Thymus (tissue), 11 donors: ENCODE measurements at regions not wholly inside any gene's neighbourhood (a gene's known extent, or its start where the extent isn't known, plus 50 kb on each side); places are given as distances from the start of the nearest gene placed in this dataset.

ENCODE experiments used
- DNase-seq, 9 donors: peaks; one replicate each; pipeline ENCODE4 v3.0.0-alpha.2; 2013; ENCODE audit warnings: low spot score in 9 of 9, low read depth in 6 of 9, missing footprints in 1 of 9
- H3K27ac ChIP-seq, 2 donors: one replicate each; pipeline ENCODE4 v1.5.1; 2013; ENCODE audit warnings: control low read depth in 1 of 2, low read depth in 1 of 2, low read length in 1 of 2, mild to moderate bottlenecking in 1 of 2, moderate library complexity in 1 of 2
- H3K27me3 ChIP-seq, 2 donors: one replicate each; pipeline ENCODE4 v1.5.1; 2013; ENCODE audit warnings: low read length in 1 of 2; ENCODE audit not compliant: control insufficient read depth in 2 of 2, insufficient read depth in 1 of 2
- H3K36me3 ChIP-seq, 2 donors: one replicate each; pipeline ENCODE4 v1.5.1; 2013; ENCODE audit warnings: low read length in 1 of 2, mild to moderate bottlenecking in 1 of 2, moderate library complexity in 1 of 2; ENCODE audit not compliant: control insufficient read depth in 2 of 2, insufficient read depth in 2 of 2
- H3K4me1 ChIP-seq, 2 donors: one replicate each; pipeline ENCODE4 v1.5.1; 2013; ENCODE audit warnings: low read length in 2 of 2; ENCODE audit not compliant: control insufficient read depth in 2 of 2, insufficient read depth in 2 of 2
- H3K4me3 ChIP-seq, 2 donors: one replicate each; pipeline ENCODE4 v1.5.1; 2013; ENCODE audit warnings: low read length in 2 of 2, control low read depth in 1 of 2, mild to moderate bottlenecking in 1 of 2
- H3K9me3 ChIP-seq, 2 donors: one replicate each; pipeline ENCODE4 v1.5.1; 2013; ENCODE audit warnings: low read length in 1 of 2, mild to moderate bottlenecking in 1 of 2; ENCODE audit not compliant: control insufficient read depth in 2 of 2, insufficient read depth in 1 of 2
- WGBS: extraction: QIAGEN DNeasy Blood & Tissue Kit; methylation state at CpG from one replicate; pipeline ENCODE4 v1.1.7; 2013; 5-methylcytosine and 5-hydroxymethylcytosine counted together
- donor health status: healthy.

DNA sequence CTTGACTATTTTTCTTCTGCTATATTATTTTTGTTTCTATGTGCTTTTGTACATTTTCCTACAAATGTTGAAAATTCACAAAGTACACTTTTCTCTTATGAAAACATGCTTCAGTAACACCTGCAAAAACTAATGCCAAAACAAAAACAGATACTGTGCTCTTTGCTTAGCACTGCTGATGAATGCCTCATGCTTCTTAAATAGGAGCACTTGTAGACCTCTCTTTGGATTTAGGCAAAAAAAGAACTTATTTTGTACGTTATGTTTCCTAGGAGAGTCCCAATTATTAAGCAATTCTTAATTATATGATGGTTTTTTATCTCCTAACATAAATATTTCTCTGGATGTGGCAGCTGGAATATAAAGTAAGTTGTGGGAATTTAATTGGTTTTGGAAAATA is 285.0 kb upstream of the ARSJ start:
- Histone ChIP-seq H3K9me3 (no peaks in the 10 kb centered on the region), H3K27me3 (no peaks in the 10 kb centered on the region), H3K4me1 (no peaks in the 10 kb centered on the region), H3K27ac (no peak overlapping the region), H3K36me3 (no peaks in the 10 kb centered on the region), H3K4me3 (no peak overlapping the region)
- DNase-seq = no peak
- WGBS = 79% methylated on average over 1 of the region's 1 CpG

DNA sequence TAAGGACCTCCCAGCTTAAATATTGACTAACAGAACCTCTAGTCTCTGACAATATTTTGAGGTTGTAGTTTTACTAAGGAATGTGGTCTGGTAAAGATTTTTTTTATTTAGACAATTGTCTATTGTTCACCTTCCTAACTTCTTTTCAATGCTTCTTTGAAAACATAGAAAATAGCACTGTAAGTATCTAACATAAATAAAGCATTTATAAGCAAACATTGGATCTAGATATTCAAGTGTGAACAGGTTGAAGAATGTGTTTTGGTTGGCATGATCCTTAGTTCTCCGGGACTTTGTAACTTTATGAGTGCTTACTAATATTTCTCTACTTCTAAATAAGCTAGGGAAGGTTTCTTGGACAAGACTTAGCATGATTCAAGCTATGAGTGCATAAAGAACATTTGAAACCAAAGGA is 285.4 kb upstream of the ARSJ start:
- Histone ChIP-seq H3K9me3 (no peaks in the 10 kb centered on the region), H3K4me3 (no peak overlapping the region), H3K27ac (no peak overlapping the region), H3K36me3 (no peaks in the 10 kb centered on the region), H3K27me3 (no peaks in the 10 kb centered on the region), H3K4me1 (no peaks in the 10 kb centered on the region)
- 85% methylated on average over 1 of the region's 1 CpG for WGBS
- no peak for DNase-seq

DNA sequence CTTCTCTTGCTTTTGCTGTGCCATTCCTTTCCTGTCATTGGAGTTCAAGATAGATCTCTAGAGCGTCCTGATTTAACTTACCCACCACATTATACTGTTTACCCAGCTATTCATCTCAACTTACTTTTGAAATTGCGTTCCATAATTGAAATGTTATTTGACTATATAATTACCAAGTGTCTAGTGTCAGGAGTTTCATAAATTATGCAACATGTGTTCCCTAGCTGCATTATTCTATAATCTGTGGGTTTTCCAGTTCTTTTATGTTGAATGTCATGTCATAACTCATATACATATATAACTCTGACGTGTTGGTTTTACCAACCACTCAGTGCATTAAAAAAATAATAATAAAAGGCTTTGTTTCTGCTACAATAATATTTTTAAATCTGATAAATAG is 285.9 kb upstream of the ARSJ start:
- DNase-seq = no peak
- H3K36me3 ChIP-seq = no peaks in the 10 kb centered on the region
- WGBS = 85% methylated on average over 3 of the region's 3 CpGs
- H3K9me3 ChIP-seq = no peaks in the 10 kb centered on the region
- H3K4me3 ChIP-seq = no peak overlapping the region
- no peaks in the 10 kb centered on the region for H3K4me1 ChIP-seq
- no peak overlapping the region for H3K27ac ChIP-seq
- H3K27me3 ChIP-seq = no peaks in the 10 kb centered on the region

DNA sequence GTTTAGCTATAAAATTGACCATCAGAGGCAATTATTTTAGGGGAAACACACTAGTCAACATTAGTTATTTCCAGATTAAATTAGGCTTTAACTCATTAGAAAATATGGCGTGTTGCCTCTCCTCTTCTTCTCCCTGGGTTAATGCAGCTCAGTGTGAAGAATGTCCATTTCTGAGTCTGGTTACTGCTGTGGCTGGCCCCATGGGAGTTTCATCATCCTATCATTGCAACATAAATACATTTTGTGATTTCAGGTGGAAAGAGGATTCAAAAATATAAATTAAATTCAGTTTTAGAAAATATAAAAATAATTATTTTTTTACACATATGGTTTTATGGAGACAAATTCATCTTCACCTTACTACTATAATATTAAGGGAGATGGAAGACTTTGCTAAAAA is 288.5 kb upstream of the ARSJ start:
- Histone ChIP-seq H3K27me3 (no peaks in the 10 kb centered on the region), H3K4me3 (no peak overlapping the region), H3K27ac (no peak overlapping the region), H3K9me3 (no peaks in the 10 kb centered on the region), H3K36me3 (no peaks in the 10 kb centered on the region), H3K4me1 (no peaks in the 10 kb centered on the region)
- no peak for DNase-seq
- WGBS = 98% methylated on average over 1 of the region's 1 CpG

DNA sequence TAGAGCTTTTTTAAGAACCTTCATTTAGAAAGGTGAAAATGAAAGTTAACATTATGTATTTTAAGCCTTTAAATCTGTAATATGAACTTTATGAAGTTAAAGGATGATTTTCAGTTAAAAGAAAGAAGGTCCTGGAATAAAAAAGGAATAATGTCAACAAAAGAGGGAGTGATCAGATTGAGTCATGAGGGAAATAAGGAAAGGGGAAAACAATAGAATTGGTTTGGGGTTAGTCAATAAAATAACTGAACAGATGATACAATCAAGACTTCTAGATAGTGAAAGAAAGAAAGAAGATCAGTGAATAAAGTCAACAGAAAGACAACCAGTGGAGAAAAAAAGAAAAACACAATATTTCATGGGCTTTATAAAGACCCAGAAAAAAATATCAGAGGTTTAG is 291.6 kb upstream of the ARSJ start:
- Histone ChIP-seq H3K27me3 (no peaks in the 10 kb centered on the region), H3K36me3 (no peaks in the 10 kb centered on the region), H3K4me3 (no peak overlapping the region), H3K27ac (no peak overlapping the region), H3K9me3 (no peaks in the 10 kb centered on the region), H3K4me1 (no peaks in the 10 kb centered on the region)
- no peak for DNase-seq

DNA sequence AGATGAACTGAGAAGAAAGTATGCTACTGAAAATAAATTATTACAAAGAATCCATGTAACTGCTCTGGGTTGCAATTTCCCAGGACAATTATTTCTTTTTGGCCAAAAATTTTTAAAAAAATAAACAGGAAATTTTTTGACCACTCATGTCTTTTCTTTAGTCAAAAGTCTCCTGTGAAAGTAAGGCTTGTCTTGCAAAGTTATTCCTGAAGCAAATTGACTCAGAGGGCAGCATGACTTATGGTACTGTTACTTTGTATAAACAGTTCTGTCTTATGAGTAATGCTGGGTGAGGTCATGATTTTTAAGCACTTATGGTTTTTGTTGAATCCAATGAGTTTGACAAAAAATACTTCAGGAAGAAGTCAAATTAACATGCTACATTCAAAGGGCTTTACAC is 292.8 kb upstream of the ARSJ start:
- no peak for DNase-seq
- H3K27me3 ChIP-seq = no peaks in the 10 kb centered on the region
- no peaks in the 10 kb centered on the region for H3K36me3 ChIP-seq
- H3K27ac ChIP-seq = no peak overlapping the region
- H3K4me3 ChIP-seq = no peak overlapping the region
- no peaks in the 10 kb centered on the region for H3K9me3 ChIP-seq
- no peaks in the 10 kb centered on the region for H3K4me1 ChIP-seq

DNA sequence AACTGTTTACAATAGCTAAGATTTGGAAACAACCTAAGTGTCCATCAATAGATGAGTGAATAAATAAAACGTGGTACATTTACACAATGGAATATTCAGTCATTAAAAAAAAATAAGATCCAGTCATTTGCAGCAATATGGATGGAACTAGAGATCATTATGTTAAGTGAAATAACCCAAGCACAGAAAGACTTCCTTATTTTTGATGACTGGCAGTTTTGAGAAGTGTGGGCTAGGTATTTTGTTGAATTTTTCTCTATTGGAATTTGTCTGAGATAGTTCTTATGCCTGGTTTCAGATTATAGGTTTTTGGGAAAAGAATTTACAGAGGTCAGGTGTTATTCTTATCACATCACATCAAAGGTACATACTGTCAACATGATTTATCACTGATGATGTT is 293.8 kb upstream of the ARSJ start:
- no peaks in the 10 kb centered on the region for H3K36me3 ChIP-seq
- H3K9me3 ChIP-seq = no peaks in the 10 kb centered on the region
- WGBS = 16% methylated on average over 1 of the region's 1 CpG
- DNase-seq = no peak
- H3K4me3 ChIP-seq = no peak overlapping the region
- no peaks in the 10 kb centered on the region for H3K4me1 ChIP-seq
- no peaks in the 10 kb centered on the region for H3K27me3 ChIP-seq
- H3K27ac ChIP-seq = no peak overlapping the region

DNA sequence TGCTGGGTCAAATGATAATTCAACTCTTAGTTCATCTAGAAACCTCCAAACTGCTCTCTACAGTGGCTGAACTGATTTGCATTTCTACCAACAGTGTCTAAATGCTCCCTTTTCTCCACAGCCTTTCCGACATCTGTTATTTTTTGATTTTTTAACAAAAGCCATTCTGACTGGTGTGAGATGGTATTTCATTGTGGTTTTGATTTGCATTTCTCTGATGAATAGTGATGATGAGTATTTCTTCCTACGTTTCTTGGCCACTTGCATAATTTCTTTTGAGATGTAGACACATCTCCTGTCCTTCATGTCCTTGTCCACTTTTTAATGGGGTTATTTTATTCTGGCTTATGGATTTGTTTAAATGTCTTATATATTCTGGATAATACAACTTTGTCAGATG is 298.2 kb upstream of the ARSJ start:
- H3K4me3 ChIP-seq = no peak overlapping the region
- DNase-seq = no peak
- WGBS = 92% methylated on average over 2 of the region's 2 CpGs

DNA sequence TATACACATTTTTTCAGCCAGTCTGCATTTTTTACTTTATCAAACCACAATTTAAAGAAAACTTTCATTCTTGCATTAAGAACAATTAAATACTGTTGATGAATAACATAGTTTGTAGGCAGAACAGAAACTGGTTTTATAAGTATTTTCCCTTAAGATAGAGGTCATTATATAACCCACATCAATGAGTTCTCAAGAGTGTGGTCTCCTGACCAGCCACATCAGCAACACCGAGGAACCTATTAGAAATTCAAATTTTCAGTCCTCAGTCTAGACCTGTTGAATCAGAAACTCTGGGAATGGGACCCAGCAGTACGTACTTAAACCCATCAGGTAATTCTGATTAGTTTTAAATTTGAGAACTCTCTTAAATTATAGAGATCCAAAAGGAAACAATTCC is 299.6 kb upstream of the ARSJ start:
- WGBS = 93% methylated on average over 2 of the region's 2 CpGs
- no peaks in the 10 kb centered on the region for H3K27me3 ChIP-seq

More for the DNA sequence above, 298.2 kb upstream of the ARSJ start:
- Histone ChIP-seq H3K4me1 (no peaks in the 10 kb centered on the region), H3K9me3 (no peaks in the 10 kb centered on the region), H3K27ac (no peak overlapping the region), H3K36me3 (no peaks in the 10 kb centered on the region), H3K27me3 (no peaks in the 10 kb centered on the region)

DNA sequence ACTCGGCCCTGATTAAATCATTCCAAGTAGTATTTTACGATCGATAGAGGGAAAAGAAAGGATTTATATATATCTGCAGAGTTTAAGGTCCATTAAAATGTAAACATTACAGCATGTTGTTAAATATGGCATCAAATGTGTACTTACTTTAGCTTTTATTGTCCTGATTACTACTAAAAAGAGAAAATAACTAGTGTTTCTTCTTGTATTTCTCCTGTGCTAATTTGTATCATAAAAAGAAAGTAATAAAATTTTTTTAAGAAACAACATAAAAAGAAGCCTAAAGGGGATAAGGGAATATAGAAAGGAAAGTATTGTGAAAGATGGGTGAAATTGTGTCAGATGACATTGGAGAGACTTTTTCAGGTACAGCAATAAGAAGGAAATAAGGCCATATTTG is 300.3 kb upstream of the ARSJ start:
- H3K27ac ChIP-seq = no peak overlapping the region
- no peaks in the 10 kb centered on the region for H3K4me1 ChIP-seq
- H3K9me3 ChIP-seq = no peaks in the 10 kb centered on the region
- no peak overlapping the region for H3K4me3 ChIP-seq
- DNase-seq = no peak
- 96% methylated on average over 3 of the region's 3 CpGs for WGBS
- H3K27me3 ChIP-seq = no peaks in the 10 kb centered on the region
- H3K36me3 ChIP-seq = no peaks in the 10 kb centered on the region

More for the DNA sequence above, 299.6 kb upstream of the ARSJ start:
- no peak overlapping the region for H3K27ac ChIP-seq
- no peaks in the 10 kb centered on the region for H3K4me1 ChIP-seq
- H3K9me3 ChIP-seq = no peaks in the 10 kb centered on the region
- no peak overlapping the region for H3K4me3 ChIP-seq
- no peak for DNase-seq
- no peaks in the 10 kb centered on the region for H3K36me3 ChIP-seq
